ENCODE measurements at regions not wholly inside any gene's neighbourhood (a gene's known extent, or its start where the extent isn't known, plus 50 kb on each side); places are given as distances from the start of the nearest gene placed in this dataset.

DNA sequence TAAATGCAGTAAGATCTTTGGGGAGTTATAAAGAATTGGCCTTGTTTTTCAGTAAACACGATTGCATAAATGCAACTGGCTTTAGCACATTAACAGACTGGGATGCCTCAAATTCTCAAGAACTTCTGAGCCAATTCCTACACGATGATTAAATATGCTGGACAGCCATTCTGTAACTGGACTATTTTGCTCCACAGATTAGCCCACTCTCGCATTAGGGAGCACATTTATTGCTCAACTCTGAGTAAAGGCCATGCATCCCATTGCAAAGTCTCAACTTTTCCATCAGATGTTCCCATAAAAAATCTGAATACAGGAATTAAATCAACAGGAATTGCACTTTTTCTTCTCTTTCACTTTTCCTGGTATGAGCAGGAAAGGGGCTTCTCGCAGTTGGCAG lies 66.7 kb upstream of the PRICKLE2 start:
- TF ChIP-seq RAD21 (IDR thresholded peaks at IDR 0.05; ENCODE audit: low read depth): no peak
- no peak for TF ChIP-seq EP300 (IDR thresholded peaks at IDR 0.05; ENCODE audit: borderline replicate concordance)
- no peak for TF ChIP-seq FOXM1 (IDR thresholded peaks at IDR 0.05; ENCODE audit: borderline replicate concordance, low read depth)
- no peak for TF ChIP-seq NFIC (IDR thresholded peaks at IDR 0.05)
- TF ChIP-seq ZBTB7A (IDR thresholded peaks at IDR 0.05; ENCODE audit: low read depth): no peak
- no peak for TF ChIP-seq CREB1 (IDR thresholded peaks at IDR 0.05; ENCODE audit: low read depth)
- no peak for TF ChIP-seq YY1 (IDR thresholded peaks at IDR 0.05; ENCODE audit: low read depth)
- TF ChIP-seq CEBPB (IDR thresholded peaks at IDR 0.05): no peak
- TF ChIP-seq REST (IDR thresholded peaks at IDR 0.05; ENCODE audit: low read depth): no peak
- no peak for TF ChIP-seq EGR1 (IDR thresholded peaks at IDR 0.05)
- no peak for TF ChIP-seq TAF1 (IDR thresholded peaks at IDR 0.05; ENCODE audit: low read depth)
- no peak for TF ChIP-seq TEAD4 (IDR thresholded peaks at IDR 0.05)
- TF ChIP-seq MAX (IDR thresholded peaks at IDR 0.05): no peak
- no peak for TF ChIP-seq USF1 (IDR thresholded peaks at IDR 0.05)
- no peak for TF ChIP-seq TCF12 (IDR thresholded peaks at IDR 0.05; ENCODE audit: low read depth)

GRCh38 chr3:64291345-64291744 lies 66.1 kb upstream of the PRICKLE2 start:
- TF ChIP-seq REST (IDR thresholded peaks at IDR 0.05; ENCODE audit: low read depth) (no peak), ZBTB7A (IDR thresholded peaks at IDR 0.05; ENCODE audit: low read depth) (no peak), NFIC (IDR thresholded peaks at IDR 0.05) (no peak), USF1 (IDR thresholded peaks at IDR 0.05) (no peak), EP300 (IDR thresholded peaks at IDR 0.05; ENCODE audit: borderline replicate concordance) (no peak), TAF1 (IDR thresholded peaks at IDR 0.05; ENCODE audit: low read depth) (no peak), FOXM1 (IDR thresholded peaks at IDR 0.05; ENCODE audit: borderline replicate concordance, low read depth) (no peak), RAD21 (IDR thresholded peaks at IDR 0.05; ENCODE audit: low read depth) (no peak), MAX (IDR thresholded peaks at IDR 0.05) (no peak), TCF12 (IDR thresholded peaks at IDR 0.05; ENCODE audit: low read depth) (no peak), EGR1 (IDR thresholded peaks at IDR 0.05) (no peak), CREB1 (IDR thresholded peaks at IDR 0.05; ENCODE audit: low read depth) (no peak)

DNA sequence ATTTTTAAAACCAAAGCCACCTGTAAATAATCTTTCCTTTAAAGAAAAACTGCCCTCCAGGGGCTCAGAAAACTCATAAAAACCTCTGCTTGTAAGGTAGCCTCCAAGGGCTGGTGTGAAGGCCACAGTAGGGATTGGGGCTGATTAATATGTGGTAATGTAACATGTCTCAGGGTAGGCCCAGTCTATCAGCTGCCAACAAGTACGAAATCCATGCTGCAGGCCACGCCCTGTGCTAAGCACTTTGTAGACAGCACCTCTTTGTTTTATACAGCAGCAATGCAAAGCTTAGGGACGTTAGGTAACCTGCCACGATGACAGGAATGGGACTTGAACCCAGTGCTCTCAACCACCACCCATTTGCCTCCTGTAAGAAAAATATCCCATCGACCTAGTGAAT lies 65.6 kb upstream of the PRICKLE2 start:
- no peak for TF ChIP-seq USF1 (IDR thresholded peaks at IDR 0.05)
- no peak for TF ChIP-seq ZBTB7A (IDR thresholded peaks at IDR 0.05; ENCODE audit: low read depth)
- no peak for TF ChIP-seq YY1 (IDR thresholded peaks at IDR 0.05; ENCODE audit: low read depth)
- TF ChIP-seq NFIC (IDR thresholded peaks at IDR 0.05): no peak
- TF ChIP-seq RAD21 (IDR thresholded peaks at IDR 0.05; ENCODE audit: low read depth): no peak
- no peak for TF ChIP-seq REST (IDR thresholded peaks at IDR 0.05; ENCODE audit: low read depth)
- no peak for TF ChIP-seq TEAD4 (IDR thresholded peaks at IDR 0.05)
- TF ChIP-seq TAF1 (IDR thresholded peaks at IDR 0.05; ENCODE audit: low read depth): no peak
- TF ChIP-seq EP300 (IDR thresholded peaks at IDR 0.05; ENCODE audit: borderline replicate concordance): no peak

- TF ChIP-seq EGR1 (IDR thresholded peaks at IDR 0.05): no peak
- TF ChIP-seq REST (IDR thresholded peaks at IDR 0.05; ENCODE audit: low read depth): no peak
- TF ChIP-seq CEBPB (IDR thresholded peaks at IDR 0.05): no peak
- TF ChIP-seq YY1 (IDR thresholded peaks at IDR 0.05; ENCODE audit: low read depth): no peak
- no peak for TF ChIP-seq USF1 (IDR thresholded peaks at IDR 0.05)
- no peak for TF ChIP-seq CREB1 (IDR thresholded peaks at IDR 0.05; ENCODE audit: low read depth)
- TF ChIP-seq TEAD4 (IDR thresholded peaks at IDR 0.05): no peak
- TF ChIP-seq TAF1 (IDR thresholded peaks at IDR 0.05; ENCODE audit: low read depth): no peak
- TF ChIP-seq FOXM1 (IDR thresholded peaks at IDR 0.05; ENCODE audit: borderline replicate concordance, low read depth): no peak
- TF ChIP-seq ZBTB7A (IDR thresholded peaks at IDR 0.05; ENCODE audit: low read depth): no peak
- no peak for TF ChIP-seq NFIC (IDR thresholded peaks at IDR 0.05)
- TF ChIP-seq MAX (IDR thresholded peaks at IDR 0.05): no peak
- no peak for TF ChIP-seq RAD21 (IDR thresholded peaks at IDR 0.05; ENCODE audit: low read depth)
- TF ChIP-seq EP300 (IDR thresholded peaks at IDR 0.05; ENCODE audit: borderline replicate concordance): no peak
- no peak for TF ChIP-seq TCF12 (IDR thresholded peaks at IDR 0.05; ENCODE audit: low read depth)
Measured at GRCh38 chr3:64290161-64290560, 64.9 kb upstream of the PRICKLE2 start.

Measured in Ishikawa (cell line).